ENCODE measurements at regions not wholly inside any gene's neighbourhood (a gene's known extent, or its start where the extent isn't known, plus 50 kb on each side); places are given as distances from the start of the nearest gene placed in this dataset.

- no peaks in the 10 kb centered on the region for H3K4me1 ChIP-seq (ENCODE audit: insufficient read depth, low read length, severe bottlenecking)
- H3K79me2 ChIP-seq (ENCODE audit: insufficient read depth, low read length): no peaks in the 10 kb centered on the region
- no peaks in the 10 kb centered on the region; the same call in 1 of the 2 replicates for H3K9me2 ChIP-seq (ENCODE audit: low read depth, low read length)
These were observed 620.9 kb upstream of the UBE2E2 start for GRCh38 chr3:22582266-22582665.

GRCh38 chr3:22585504-22585903 lies 617.6 kb upstream of the UBE2E2 start:
- no peak overlapping the region for H3K27ac ChIP-seq (ENCODE audit: low read depth, low read length, poor library complexity, severe bottlenecking)
- no peaks in the 10 kb centered on the region for H3K79me2 ChIP-seq (ENCODE audit: insufficient read depth, low read length)
- H4K20me1 ChIP-seq (ENCODE audit: insufficient read depth, low read length): no peaks in the 10 kb centered on the region
- no peak overlapping the region for H2AFZ ChIP-seq (ENCODE audit: low read length)
- no peaks in the 10 kb centered on the region for H3K9me2 ChIP-seq (ENCODE audit: low read depth, low read length)
- no peak overlapping the region for H3K9ac ChIP-seq (ENCODE audit: low read length)
- TF ChIP-seq EZH2 (IDR thresholded peaks at IDR 0.05; ENCODE audit: borderline replicate concordance, low read length): no peak
- TF ChIP-seq, protein P1, sequence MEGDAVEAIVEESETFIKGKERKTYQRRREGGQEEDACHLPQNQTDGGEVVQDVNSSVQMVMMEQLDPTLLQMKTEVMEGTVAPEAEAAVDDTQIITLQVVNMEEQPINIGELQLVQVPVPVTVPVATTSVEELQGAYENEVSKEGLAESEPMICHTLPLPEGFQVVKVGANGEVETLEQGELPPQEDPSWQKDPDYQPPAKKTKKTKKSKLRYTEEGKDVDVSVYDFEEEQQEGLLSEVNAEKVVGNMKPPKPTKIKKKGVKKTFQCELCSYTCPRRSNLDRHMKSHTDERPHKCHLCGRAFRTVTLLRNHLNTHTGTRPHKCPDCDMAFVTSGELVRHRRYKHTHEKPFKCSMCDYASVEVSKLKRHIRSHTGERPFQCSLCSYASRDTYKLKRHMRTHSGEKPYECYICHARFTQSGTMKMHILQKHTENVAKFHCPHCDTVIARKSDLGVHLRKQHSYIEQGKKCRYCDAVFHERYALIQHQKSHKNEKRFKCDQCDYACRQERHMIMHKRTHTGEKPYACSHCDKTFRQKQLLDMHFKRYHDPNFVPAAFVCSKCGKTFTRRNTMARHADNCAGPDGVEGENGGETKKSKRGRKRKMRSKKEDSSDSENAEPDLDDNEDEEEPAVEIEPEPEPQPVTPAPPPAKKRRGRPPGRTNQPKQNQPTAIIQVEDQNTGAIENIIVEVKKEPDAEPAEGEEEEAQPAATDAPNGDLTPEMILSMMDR (IDR thresholded peaks at IDR 0.05; ENCODE audit: low read length): no peak
- H3K27me3 ChIP-seq (ENCODE audit: insufficient read depth, low read length): no peaks in the 10 kb centered on the region
- H3K4me1 ChIP-seq (ENCODE audit: insufficient read depth, low read length, severe bottlenecking): no peaks in the 10 kb centered on the region
- no peaks in the 10 kb centered on the region for H3K9me3 ChIP-seq (ENCODE audit: low read length)
- no peaks in the 10 kb centered on the region for H3K36me3 ChIP-seq (ENCODE audit: insufficient read depth, low read length)
- H3K4me2 ChIP-seq (ENCODE audit: low read length): no peak overlapping the region
- no peaks in the 10 kb centered on the region for H3F3A ChIP-seq (ENCODE audit: insufficient read depth, low read length)
- no peak overlapping the region for H3K4me3 ChIP-seq (ENCODE audit: low read depth, low read length, poor library complexity, severe bottlenecking)

More at GRCh38 chr3:22582266-22582665, 620.9 kb upstream of the UBE2E2 start:
- H3K4me2 ChIP-seq (ENCODE audit: low read length): no peak overlapping the region
- no peaks in the 10 kb centered on the region for H3K27me3 ChIP-seq (ENCODE audit: insufficient read depth, low read length)
- H4K20me1 ChIP-seq (ENCODE audit: insufficient read depth, low read length): no peaks in the 10 kb centered on the region
- no peak overlapping the region for H3K9ac ChIP-seq (ENCODE audit: low read length)
- no peak overlapping the region for H2AFZ ChIP-seq (ENCODE audit: low read length)
- H3F3A ChIP-seq (ENCODE audit: insufficient read depth, low read length): no peaks in the 10 kb centered on the region
- H3K36me3 ChIP-seq (ENCODE audit: insufficient read depth, low read length): no peaks in the 10 kb centered on the region
- H3K4me3 ChIP-seq (ENCODE audit: low read depth, low read length, poor library complexity, severe bottlenecking): no peak overlapping the region
- TF ChIP-seq EZH2 (IDR thresholded peaks at IDR 0.05; ENCODE audit: borderline replicate concordance, low read length): no peak
- TF ChIP-seq, protein P1 (IDR thresholded peaks at IDR 0.05; ENCODE audit: low read length): no peak
- no peak overlapping the region for H3K27ac ChIP-seq (ENCODE audit: low read depth, low read length, poor library complexity, severe bottlenecking)
- H3K9me3 ChIP-seq (ENCODE audit: low read length): no peaks in the 10 kb centered on the region

GRCh38 chr3:22585911-22586310 lies 617.2 kb upstream of the UBE2E2 start:
- Histone ChIP-seq H3F3A (ENCODE audit: insufficient read depth, low read length) (no peaks in the 10 kb centered on the region), H3K79me2 (ENCODE audit: insufficient read depth, low read length) (no peaks in the 10 kb centered on the region), H3K9me3 (ENCODE audit: low read length) (no peaks in the 10 kb centered on the region), H3K4me3 (ENCODE audit: low read depth, low read length, poor library complexity, severe bottlenecking) (no peak overlapping the region), H3K36me3 (ENCODE audit: insufficient read depth, low read length) (no peaks in the 10 kb centered on the region), H3K27ac (ENCODE audit: low read depth, low read length, poor library complexity, severe bottlenecking) (no peak overlapping the region), H3K27me3 (ENCODE audit: insufficient read depth, low read length) (no peaks in the 10 kb centered on the region), H4K20me1 (ENCODE audit: insufficient read depth, low read length) (no peaks in the 10 kb centered on the region), H3K9ac (ENCODE audit: low read length) (no peak overlapping the region), H3K4me1 (ENCODE audit: insufficient read depth, low read length, severe bottlenecking) (no peaks in the 10 kb centered on the region), H3K9me2 (ENCODE audit: low read depth, low read length) (no peaks in the 10 kb centered on the region), H3K4me2 (ENCODE audit: low read length) (no peak overlapping the region), H2AFZ (ENCODE audit: low read length) (no peak overlapping the region)
- TF ChIP-seq, protein P1 (IDR thresholded peaks at IDR 0.05; ENCODE audit: low read length): no peak
- TF ChIP-seq EZH2 (IDR thresholded peaks at IDR 0.05; ENCODE audit: borderline replicate concordance, low read length): no peak
